SK-N-SH treated with all-trans-retinoic acid at 6 μM for 48 hours (cell line): ENCODE measurements at regions not wholly inside any gene's neighbourhood (a gene's known extent, or its start where the extent isn't known, plus 50 kb on each side); places are given as distances from the start of the nearest gene placed in this dataset.

ENCODE experiments used
- ARNTL ChIP-seq: fragments of 450-650 bp; formaldehyde crosslinking; IDR thresholded peaks from 2 replicates; pipeline ENCODE4 v1.5.0; 2020; ENCODE audit warnings: low read depth, mild to moderate bottlenecking, moderate library complexity, borderline replicate concordance
- BACH2 ChIP-seq: fragments of 250-450 bp; sonication (Bioruptor Pico); IDR thresholded peaks from 2 replicates; pipeline ENCODE4 v1.9.0; 2021; ENCODE audit warnings: mild to moderate bottlenecking, borderline replicate concordance
- CSDC2 ChIP-seq: fragments of 250-450 bp; sonication (Bioruptor Pico); IDR thresholded peaks from 2 replicates; pipeline ENCODE4 v1.5.0; 2020; ENCODE audit warnings: mild to moderate bottlenecking, moderate library complexity
- OSR1 ChIP-seq: fragments of 250-450 bp; sonication (Bioruptor Pico); IDR thresholded peaks from 2 replicates; pipeline ENCODE4 v1.8.0; 2022; ENCODE audit warnings: moderate library complexity, mild to moderate bottlenecking, inconsistent platforms
- PATZ1 ChIP-seq: fragments of 250-450 bp; sonication (Bioruptor Pico); IDR thresholded peaks from 2 replicates; pipeline ENCODE4 v1.8.0; 2020; ENCODE audit warnings: mild to moderate bottlenecking, moderate library complexity, borderline replicate concordance
- RARB ChIP-seq: fragments of 250-450 bp; sonication (Bioruptor Pico); IDR thresholded peaks from 2 replicates; pipeline ENCODE4 v1.8.0; 2021; ENCODE audit warnings: mild to moderate bottlenecking, moderate library complexity
- SNAI2 ChIP-seq: fragments of 250-450 bp; sonication (Bioruptor Pico); IDR thresholded peaks from 2 replicates; pipeline ENCODE4 v1.5.0; 2020; ENCODE audit warnings: mild to moderate bottlenecking, moderate library complexity
- TOX ChIP-seq: fragments of 250-450 bp; sonication (Bioruptor Pico); IDR thresholded peaks from 2 replicates; pipeline ENCODE4 v1.8.0; 2021; ENCODE audit warnings: mild to moderate bottlenecking, moderate library complexity, borderline replicate concordance
- ZC3H10 ChIP-seq: fragments of 250-450 bp; sonication (Bioruptor Pico); IDR thresholded peaks from 2 replicates; pipeline ENCODE4 v1.5.1; 2021; ENCODE audit warnings: mild to moderate bottlenecking, moderate library complexity
- ZFP3 ChIP-seq: fragments of 250-450 bp; sonication (Bioruptor Pico); IDR thresholded peaks from 2 replicates; pipeline ENCODE4 v1.5.0; 2020; ENCODE audit warnings: mild to moderate bottlenecking, moderate library complexity
- ZFP30 ChIP-seq: fragments of 450-650 bp; formaldehyde crosslinking; IDR thresholded peaks from 2 replicates; pipeline ENCODE4 v1.5.0; 2022; ENCODE audit warnings: mild to moderate bottlenecking, moderate library complexity
- TF ChIP-seq, protein P1 (sequence below): fragments of 250-450 bp; sonication (Bioruptor Pico); IDR thresholded peaks from 2 replicates; pipeline ENCODE4 v1.5.0; 2020; ENCODE audit warnings: mild to moderate bottlenecking, moderate library complexity
- TF ChIP-seq, protein P2 (sequence below): fragments of 250-450 bp; sonication (Bioruptor Pico); IDR thresholded peaks from 2 replicates; pipeline ENCODE4 v1.8.0; 2021; ENCODE audit warnings: low read depth, mild to moderate bottlenecking, moderate library complexity, borderline replicate concordance
- TF ChIP-seq, protein P3 (sequence below): fragments of 250-450 bp; sonication (Bioruptor Pico); IDR thresholded peaks from 2 replicates; pipeline ENCODE4 v1.5.1; 2020; ENCODE audit warnings: low read depth, mild to moderate bottlenecking, moderate library complexity

- TF ChIP-seq, protein P1, sequence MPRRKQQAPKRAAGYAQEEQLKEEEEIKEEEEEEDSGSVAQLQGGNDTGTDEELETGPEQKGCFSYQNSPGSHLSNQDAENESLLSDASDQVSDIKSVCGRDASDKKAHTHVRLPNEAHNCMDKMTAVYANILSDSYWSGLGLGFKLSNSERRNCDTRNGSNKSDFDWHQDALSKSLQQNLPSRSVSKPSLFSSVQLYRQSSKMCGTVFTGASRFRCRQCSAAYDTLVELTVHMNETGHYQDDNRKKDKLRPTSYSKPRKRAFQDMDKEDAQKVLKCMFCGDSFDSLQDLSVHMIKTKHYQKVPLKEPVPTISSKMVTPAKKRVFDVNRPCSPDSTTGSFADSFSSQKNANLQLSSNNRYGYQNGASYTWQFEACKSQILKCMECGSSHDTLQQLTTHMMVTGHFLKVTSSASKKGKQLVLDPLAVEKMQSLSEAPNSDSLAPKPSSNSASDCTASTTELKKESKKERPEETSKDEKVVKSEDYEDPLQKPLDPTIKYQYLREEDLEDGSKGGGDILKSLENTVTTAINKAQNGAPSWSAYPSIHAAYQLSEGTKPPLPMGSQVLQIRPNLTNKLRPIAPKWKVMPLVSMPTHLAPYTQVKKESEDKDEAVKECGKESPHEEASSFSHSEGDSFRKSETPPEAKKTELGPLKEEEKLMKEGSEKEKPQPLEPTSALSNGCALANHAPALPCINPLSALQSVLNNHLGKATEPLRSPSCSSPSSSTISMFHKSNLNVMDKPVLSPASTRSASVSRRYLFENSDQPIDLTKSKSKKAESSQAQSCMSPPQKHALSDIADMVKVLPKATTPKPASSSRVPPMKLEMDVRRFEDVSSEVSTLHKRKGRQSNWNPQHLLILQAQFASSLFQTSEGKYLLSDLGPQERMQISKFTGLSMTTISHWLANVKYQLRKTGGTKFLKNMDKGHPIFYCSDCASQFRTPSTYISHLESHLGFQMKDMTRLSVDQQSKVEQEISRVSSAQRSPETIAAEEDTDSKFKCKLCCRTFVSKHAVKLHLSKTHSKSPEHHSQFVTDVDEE (CRISPR knock-in tag): no peak
- TF ChIP-seq ZFP3 (no peak), OSR1 (no peak), PATZ1 (no peak), ZFP30 (CRISPR knock-in tag) (no peak), RARB (CRISPR knock-in tag) (no peak), CSDC2 (CRISPR knock-in tag) (no peak), ARNTL (no peak), ZC3H10 (CRISPR knock-in tag) (no peak), BACH2 (CRISPR knock-in tag) (no peak), TOX (CRISPR knock-in tag) (no peak), SNAI2 (CRISPR knock-in tag) (no peak)
- TF ChIP-seq, protein P2, sequence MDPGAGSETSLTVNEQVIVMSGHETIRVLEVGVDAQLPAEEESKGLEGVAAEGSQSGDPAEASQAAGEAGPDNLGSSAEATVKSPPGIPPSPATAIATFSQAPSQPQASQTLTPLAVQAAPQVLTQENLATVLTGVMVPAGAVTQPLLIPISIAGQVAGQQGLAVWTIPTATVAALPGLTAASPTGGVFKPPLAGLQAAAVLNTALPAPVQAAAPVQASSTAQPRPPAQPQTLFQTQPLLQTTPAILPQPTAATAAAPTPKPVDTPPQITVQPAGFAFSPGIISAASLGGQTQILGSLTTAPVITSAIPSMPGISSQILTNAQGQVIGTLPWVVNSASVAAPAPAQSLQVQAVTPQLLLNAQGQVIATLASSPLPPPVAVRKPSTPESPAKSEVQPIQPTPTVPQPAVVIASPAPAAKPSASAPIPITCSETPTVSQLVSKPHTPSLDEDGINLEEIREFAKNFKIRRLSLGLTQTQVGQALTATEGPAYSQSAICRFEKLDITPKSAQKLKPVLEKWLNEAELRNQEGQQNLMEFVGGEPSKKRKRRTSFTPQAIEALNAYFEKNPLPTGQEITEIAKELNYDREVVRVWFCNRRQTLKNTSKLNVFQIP (CRISPR knock-in tag): no peak
- TF ChIP-seq, protein P3, sequence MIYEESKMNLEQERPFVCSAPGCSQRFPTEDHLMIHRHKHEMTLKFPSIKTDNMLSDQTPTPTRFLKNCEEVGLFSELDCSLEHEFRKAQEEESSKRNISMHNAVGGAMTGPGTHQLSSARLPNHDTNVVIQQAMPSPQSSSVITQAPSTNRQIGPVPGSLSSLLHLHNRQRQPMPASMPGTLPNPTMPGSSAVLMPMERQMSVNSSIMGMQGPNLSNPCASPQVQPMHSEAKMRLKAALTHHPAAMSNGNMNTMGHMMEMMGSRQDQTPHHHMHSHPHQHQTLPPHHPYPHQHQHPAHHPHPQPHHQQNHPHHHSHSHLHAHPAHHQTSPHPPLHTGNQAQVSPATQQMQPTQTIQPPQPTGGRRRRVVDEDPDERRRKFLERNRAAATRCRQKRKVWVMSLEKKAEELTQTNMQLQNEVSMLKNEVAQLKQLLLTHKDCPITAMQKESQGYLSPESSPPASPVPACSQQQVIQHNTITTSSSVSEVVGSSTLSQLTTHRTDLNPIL (CRISPR knock-in tag): no peak
Measured at GRCh38 chr2:191538334-191538903, 139.5 kb upstream of the NABP1 start.
